HG02678 (cell line): ENCODE measurements at regions not wholly inside any gene's neighbourhood (a gene's known extent, or its start where the extent isn't known, plus 50 kb on each side); places are given as distances from the start of the nearest gene placed in this dataset.

Experiments used
- ATAC-seq: cut with Tn5 transposase; IDR thresholded peaks from one replicate; pipeline ENCODE4 v1.9.1; 2021; ENCODE audit warnings: mild to moderate bottlenecking, moderate library complexity; ENCODE audit not compliant: unreplicated experiment

- ATAC-seq: no peak
Measured at GRCh38 chr11:128125723-128126122, 461.6 kb downstream of the ETS1 start.

DNA sequence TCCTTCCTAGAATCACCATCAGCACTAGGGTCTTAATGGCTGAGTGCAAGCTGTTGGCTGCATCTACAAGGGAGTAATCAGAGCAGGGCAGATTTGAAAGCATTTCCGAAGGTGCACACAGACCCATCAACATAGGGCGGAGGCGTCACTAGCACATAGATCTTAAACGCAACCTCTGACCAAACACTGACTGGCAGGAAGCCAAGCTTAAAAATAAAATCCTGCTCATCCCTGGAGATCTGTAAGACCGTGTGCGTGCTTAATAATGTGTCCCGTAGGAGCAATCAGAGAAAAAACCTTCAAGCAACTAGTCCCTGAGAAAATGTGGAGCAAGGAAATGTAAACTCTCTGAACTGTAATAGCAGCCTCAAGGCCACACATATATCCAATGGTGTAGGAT is 470.5 kb downstream of the ETS1 start:
- ATAC-seq: no peak

DNA sequence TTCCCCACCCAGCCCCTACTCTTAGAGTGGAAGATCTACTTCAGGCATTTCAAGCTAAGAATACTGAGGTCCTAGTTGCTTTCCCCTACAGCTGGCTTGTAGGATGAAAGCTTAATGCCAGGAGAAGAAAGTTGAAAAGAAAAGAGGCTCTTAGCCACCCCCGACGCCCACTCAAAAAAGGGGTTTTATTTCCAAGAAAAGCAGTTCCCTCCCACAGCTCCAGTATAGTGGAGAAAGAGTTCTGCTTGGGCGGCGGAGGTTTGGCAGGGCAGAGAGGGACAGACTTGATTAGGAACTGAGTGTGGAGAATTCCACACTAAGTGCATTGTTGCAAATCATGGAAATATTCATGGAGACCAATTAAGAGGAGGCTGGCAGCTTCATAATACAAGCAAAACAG is 470.9 kb downstream of the ETS1 start:
- no peak for ATAC-seq

- ATAC-seq: no peak
Measured at GRCh38 chr11:128105950-128106349, 481.4 kb downstream of the ETS1 start.

- no peak for ATAC-seq
Measured at GRCh38 chr11:128105511-128105910, 481.8 kb downstream of the ETS1 start.

- ATAC-seq: no peak
Measured at GRCh38 chr11:128103278-128103873, 484.0 kb downstream of the ETS1 start.

GRCh38 chr11:128098781-128099180 is 488.6 kb downstream of the ETS1 start:
- ATAC-seq: no peak

GRCh38 chr11:128095466-128095981 is 491.8 kb downstream of the ETS1 start:
- no peak for ATAC-seq

DNA sequence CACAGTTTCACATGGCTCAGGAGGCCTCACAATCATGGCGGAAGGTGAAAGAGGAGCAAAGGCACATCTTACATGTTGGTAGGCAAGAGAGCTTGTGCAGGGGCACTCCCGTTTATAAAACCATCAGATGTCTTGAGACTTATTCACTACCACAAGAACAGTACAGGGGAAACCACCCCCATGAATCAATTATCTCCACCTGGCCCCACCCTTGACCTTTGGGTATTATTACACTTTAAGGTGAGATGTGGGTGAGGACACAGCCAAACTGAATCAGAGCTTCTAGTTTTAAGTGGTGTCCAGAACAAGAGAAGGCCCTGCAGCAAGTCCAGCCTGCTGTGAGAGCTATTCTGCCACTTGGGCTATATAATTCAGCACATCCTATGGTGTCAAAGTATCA is 493.7 kb downstream of the ETS1 start:
- no peak for ATAC-seq

DNA sequence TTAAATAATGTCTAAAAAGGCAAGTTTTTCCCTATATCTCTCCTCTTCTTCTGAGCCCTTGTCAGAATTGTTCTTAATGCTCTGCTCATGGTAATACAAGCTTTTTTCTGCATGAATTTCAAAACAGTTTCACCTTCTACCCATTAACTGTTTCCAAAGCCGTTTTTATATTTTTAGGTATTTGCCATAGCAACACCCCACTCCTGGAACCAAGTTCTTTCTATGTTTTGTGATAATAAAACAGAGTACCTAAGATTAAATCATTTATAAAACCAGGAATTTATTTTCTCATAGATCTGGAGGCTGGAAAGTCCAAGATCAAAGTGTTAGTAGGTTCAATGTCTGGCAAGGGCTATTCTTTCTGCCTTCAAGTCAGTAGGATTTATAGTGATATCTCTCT is 497.4 kb downstream of the ETS1 start:
- ATAC-seq: no peak

DNA sequence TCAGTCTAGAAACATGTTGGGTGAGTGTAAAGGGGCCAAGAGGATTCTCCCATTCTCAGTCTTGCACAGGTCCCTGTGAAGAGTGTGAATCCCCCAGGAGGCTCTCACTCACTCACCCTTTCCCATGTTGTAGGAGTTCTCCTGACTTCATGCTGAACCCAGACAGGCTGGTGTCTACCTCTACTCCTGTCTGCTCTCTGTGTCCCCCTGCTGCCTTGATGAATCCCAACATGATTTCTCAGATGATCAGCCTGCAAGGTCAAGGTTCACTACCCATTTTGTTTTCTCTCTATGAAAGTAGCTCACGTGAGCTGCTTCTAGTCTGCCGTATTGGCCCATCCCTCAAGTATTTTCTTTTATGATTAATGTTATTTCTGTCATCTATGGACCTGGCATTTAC is 500.6 kb downstream of the ETS1 start:
- ATAC-seq: no peak

DNA sequence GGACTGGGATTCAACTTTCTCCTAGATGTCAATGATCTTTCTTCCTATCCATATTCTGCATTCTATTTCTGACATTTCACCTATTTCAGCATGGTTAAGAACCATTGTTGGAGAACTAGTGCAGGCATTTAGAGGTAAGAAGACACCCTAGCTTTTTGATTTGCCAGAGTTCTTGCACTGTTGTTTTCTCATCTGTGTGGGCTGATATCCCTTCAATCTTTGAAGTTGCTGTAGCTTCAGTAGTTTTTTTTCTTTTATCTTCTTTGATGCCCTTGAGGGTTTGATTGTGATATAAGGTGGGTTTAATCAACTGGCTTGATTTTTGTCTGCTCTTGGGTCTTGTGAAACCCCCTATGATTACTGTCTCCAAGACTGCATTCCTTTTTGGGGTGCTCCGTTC is 502.1 kb downstream of the ETS1 start:
- no peak for ATAC-seq

GRCh38 chr11:128082574-128082973 is 504.8 kb downstream of the ETS1 start:
- no peak for ATAC-seq

GRCh38 chr11:128069665-128070064 is 517.7 kb downstream of the ETS1 start:
- no peak for ATAC-seq

DNA sequence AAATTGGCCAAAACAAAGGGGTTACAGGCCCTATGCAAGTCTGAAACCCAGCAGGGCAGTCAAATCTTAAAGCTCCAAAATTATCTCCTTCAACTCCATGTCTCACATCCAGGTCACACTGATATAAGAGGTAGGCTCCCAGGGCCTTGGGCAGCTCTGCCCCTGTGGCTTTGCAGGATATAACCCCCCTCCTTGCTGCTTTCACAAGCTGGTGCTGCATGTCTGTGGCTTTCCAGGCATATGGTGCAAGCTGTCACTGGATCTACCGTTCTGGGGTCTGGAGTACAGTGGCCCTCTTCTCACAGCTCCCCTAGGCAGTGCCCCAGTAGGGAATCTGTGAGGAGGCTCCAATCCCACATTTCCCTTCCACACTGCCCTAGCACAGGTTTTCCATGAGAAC is 519.6 kb downstream of the ETS1 start:
- ATAC-seq: no peak

- ATAC-seq: no peak
Measured at GRCh38 chr11:128066399-128066798, 521.0 kb downstream of the ETS1 start.

- ATAC-seq: no peak
Measured at GRCh38 chr11:128061281-128061871, 526.0 kb downstream of the ETS1 start.

GRCh38 chr11:128058580-128059208 is 528.7 kb downstream of the ETS1 start:
- ATAC-seq: no peak

GRCh38 chr11:128057786-128058395 is 529.5 kb downstream of the ETS1 start:
- ATAC-seq: no peak

DNA sequence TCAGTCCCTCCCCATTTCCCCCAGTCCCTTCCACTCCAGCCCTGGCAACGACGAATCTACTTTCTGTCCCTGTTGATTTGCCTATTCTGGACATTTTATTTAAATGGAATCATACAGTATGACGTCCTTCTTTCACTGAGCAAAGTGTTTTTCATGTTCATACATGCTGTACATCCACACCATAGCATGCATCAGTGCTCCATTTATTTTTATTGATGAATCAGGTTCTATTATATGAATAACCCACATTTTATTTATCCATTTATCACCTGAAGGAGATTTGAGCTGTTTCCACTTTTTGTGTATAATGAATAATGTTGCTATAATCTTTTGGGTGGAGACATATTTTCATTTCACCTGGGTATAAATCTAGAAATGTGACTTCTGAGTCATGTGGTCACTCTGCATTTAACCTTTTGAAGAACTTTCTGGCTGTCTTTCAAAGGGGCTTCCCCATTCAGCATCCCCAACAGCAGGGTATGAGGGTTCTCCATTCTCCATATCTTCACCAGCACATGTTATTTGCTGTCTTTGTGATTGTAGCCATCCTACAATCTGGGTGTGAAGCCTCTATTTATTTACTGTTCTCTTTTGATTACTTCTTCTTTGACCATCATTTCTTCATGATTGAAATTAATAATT is 531.7 kb downstream of the ETS1 start:
- ATAC-seq: no peak
